ENCODE measurements at regions not wholly inside any gene's neighbourhood (a gene's known extent, or its start where the extent isn't known, plus 50 kb on each side); places are given as distances from the start of the nearest gene placed in this dataset.

DNA sequence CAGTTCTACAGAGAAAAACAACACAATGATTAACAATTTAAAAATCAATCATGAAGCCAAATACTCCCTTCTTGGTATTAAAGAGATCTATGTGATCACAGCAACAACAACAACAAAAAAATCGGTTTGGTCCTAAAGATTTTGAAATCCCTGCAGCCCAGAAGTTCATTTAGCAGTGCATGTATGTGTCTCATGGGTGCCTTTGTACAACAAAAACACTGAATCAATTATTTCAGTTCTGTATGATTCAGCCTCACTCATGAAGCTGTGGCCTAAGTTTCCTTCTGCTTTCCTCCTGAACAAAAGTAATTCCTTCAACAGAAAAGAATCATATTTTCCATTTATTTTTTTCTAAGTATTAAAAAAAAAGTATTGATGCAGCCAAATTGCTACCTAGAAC, 393.4 kb upstream of the NDST3 start:
- DNase-seq = no peak
- Mint-ChIP-seq H3K4me3 (no peak overlapping the region), H3K36me3 (ENCODE audit: low read depth) (no peaks in the 10 kb centered on the region), H3K27me3 (ENCODE audit: low read depth, poor library complexity) (no peaks in the 10 kb centered on the region), H3K4me1 (no peaks in the 10 kb centered on the region), H3K9me3 (no peaks in the 10 kb centered on the region), H3K27ac (no peak overlapping the region)
- TF ChIP-seq, protein P1, sequence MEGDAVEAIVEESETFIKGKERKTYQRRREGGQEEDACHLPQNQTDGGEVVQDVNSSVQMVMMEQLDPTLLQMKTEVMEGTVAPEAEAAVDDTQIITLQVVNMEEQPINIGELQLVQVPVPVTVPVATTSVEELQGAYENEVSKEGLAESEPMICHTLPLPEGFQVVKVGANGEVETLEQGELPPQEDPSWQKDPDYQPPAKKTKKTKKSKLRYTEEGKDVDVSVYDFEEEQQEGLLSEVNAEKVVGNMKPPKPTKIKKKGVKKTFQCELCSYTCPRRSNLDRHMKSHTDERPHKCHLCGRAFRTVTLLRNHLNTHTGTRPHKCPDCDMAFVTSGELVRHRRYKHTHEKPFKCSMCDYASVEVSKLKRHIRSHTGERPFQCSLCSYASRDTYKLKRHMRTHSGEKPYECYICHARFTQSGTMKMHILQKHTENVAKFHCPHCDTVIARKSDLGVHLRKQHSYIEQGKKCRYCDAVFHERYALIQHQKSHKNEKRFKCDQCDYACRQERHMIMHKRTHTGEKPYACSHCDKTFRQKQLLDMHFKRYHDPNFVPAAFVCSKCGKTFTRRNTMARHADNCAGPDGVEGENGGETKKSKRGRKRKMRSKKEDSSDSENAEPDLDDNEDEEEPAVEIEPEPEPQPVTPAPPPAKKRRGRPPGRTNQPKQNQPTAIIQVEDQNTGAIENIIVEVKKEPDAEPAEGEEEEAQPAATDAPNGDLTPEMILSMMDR (IDR thresholded peaks at IDR 0.05) = no peak

DNA sequence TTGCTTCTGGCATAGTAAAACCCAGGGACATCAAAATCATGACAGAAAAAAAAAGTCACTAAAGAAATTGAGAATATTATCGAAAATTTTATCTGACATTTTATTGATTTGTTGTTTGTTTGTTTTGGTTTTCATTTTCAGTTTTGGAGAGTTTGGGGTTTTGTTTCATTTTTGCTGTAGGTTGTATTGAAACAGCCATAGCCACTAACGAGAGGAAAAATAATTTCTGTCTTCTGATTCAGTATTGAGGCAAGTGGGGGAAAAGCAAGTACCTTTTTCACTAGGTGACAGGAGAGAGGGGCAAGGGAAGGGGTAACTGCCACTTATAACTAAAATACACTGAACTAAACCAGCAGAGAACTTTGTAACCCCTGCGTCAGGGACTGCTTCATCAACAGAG, 392.8 kb upstream of the NDST3 start:
- Mint-ChIP-seq H3K27ac (no peak overlapping the region), H3K36me3 (ENCODE audit: low read depth) (no peaks in the 10 kb centered on the region), H3K27me3 (ENCODE audit: low read depth, poor library complexity) (no peaks in the 10 kb centered on the region), H3K4me1 (no peaks in the 10 kb centered on the region), H3K4me3 (no peak overlapping the region), H3K9me3 (peaks cover 6% of the 10 kb centered on the region)
- TF ChIP-seq, protein P1 (IDR thresholded peaks at IDR 0.05) = no peak
- DNase-seq = no peak

DNA sequence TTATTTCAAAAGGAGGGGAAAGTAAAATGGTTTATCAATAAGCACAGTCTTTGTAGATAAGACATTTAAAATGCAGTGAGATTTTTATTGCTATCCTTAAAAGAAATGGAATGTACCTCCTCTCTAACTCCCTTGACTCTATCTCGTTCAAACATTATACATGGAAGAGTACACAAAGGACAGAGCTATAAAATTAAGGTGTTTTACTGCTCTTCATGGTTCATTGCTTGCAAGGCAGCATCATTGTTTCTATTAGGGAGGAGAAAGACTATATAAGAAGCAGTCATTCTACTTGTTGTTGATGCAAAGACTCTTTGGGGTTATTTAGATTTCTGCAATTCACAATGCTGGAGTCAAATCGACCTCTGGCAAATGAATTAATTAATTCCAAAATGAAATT, 380.2 kb upstream of the NDST3 start:
- Mint-ChIP-seq H3K9me3 (peaks cover 25% of the 10 kb centered on the region), H3K4me1 (peaks cover 15% of the 10 kb centered on the region), H3K36me3 (ENCODE audit: low read depth) (no peaks in the 10 kb centered on the region), H3K4me3 (no peak overlapping the region), H3K27me3 (ENCODE audit: low read depth, poor library complexity) (no peaks in the 10 kb centered on the region), H3K27ac (no peak overlapping the region)
- DNase-seq = no peak
- TF ChIP-seq, protein P1 (IDR thresholded peaks at IDR 0.05) = no peak

- Mint-ChIP-seq H3K4me3 (no peak overlapping the region), H3K27me3 (ENCODE audit: low read depth, poor library complexity) (no peaks in the 10 kb centered on the region), H3K4me1 (no peaks in the 10 kb centered on the region), H3K9me3 (peaks cover 26% of the 10 kb centered on the region), H3K36me3 (ENCODE audit: low read depth) (no peaks in the 10 kb centered on the region), H3K27ac (no peak overlapping the region)
- DNase-seq = no peak
- TF ChIP-seq, protein P1 (IDR thresholded peaks at IDR 0.05) = no peak
Observed at GRCh38 chr4:117660668-117661067, 373.6 kb upstream of the NDST3 start.

DNA sequence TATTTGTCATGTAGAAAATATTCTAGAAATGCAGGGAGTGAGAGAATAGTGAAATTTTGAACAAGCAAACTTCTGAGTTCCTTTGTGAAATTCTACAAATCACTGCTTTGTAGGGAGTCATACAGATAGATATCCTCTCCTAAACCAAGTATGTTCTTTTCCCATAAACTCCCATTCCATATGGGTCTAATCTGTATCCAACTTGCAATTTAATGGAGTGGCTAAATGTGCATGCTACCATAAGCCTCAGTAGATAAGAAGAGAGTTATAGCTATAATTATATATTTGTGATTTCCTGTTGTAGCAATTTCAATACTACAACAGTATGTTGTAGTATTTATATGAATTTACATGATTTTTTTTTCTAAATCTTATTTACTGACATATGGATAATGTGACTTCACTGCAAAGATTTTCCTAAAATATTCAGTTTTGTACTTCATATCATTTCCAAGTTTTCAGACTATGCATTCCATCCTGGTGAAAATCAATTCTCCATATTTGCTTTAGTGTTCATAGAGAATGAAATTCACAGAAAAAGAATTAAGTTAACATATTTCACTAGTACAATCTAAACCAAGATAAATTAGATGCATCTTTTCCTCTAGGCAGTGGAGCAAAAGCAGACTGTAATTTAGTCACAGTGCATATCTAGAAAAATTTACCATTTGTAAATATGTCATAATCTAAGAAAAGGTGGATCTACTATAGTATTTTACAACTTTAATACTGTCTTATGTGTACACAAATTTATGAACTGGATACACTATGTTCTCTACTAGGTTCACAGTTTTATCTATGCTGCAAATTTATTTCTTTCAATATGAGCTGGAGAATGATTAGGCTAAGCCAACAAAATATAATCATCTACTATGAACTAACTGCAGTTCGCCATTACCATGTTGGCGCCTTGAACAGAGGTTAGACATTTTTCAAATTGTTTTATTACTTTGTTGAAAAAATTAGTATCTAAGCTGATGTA, 372.9 kb upstream of the NDST3 start:
- H3K27ac Mint-ChIP-seq = no peak overlapping the region
- TF ChIP-seq, protein P1 (IDR thresholded peaks at IDR 0.05) = no peak
- no peaks in the 10 kb centered on the region for H3K4me1 Mint-ChIP-seq
- DNase-seq = no peak
- H3K9me3 Mint-ChIP-seq = peaks cover 21% of the 10 kb centered on the region
- no peaks in the 10 kb centered on the region for H3K36me3 Mint-ChIP-seq (ENCODE audit: low read depth)
- H3K4me3 Mint-ChIP-seq = no peak overlapping the region
- H3K27me3 Mint-ChIP-seq (ENCODE audit: low read depth, poor library complexity) = no peaks in the 10 kb centered on the region
